BE2C (cell line): ENCODE measurements at regions not wholly inside any gene's neighbourhood (a gene's known extent, or its start where the extent isn't known, plus 50 kb on each side); places are given as distances from the start of the nearest gene placed in this dataset.

ENCODE experiments used
- DNase-seq: peaks from one replicate; pipeline ENCODE4 v3.0.0-alpha.2; 2020
- H3K27me3 ChIP-seq: fragments of 250-450 bp; sonication (Bioruptor Pico); 2 replicates; pipeline ENCODE4 v1.5.1; 2020; ENCODE audit warnings: mild to moderate bottlenecking
- H3K36me3 ChIP-seq: fragments of 250-450 bp; sonication (Bioruptor Pico); 2 replicates; pipeline ENCODE4 v1.5.1; 2020; ENCODE audit warnings: mild to moderate bottlenecking
- H3K4me1 ChIP-seq: fragments of 250-450 bp; sonication (Bioruptor Pico); 2 replicates; pipeline ENCODE4 v1.5.1; 2020
- H3K4me3 ChIP-seq: 2 replicates; pipeline ENCODE4 v1.5.1; 2011; ENCODE audit warnings: low read depth, low read length
- H3K9me3 ChIP-seq: fragments of 250-450 bp; sonication (Bioruptor Pico); 2 replicates; pipeline ENCODE4 v1.5.1; 2020
- TF ChIP-seq, protein P1 (sequence below): IDR thresholded peaks from 2 replicates; pipeline ENCODE4 v1.5.1; 2012; ENCODE audit warnings: mild to moderate bottlenecking, low read depth, low read length

DNA sequence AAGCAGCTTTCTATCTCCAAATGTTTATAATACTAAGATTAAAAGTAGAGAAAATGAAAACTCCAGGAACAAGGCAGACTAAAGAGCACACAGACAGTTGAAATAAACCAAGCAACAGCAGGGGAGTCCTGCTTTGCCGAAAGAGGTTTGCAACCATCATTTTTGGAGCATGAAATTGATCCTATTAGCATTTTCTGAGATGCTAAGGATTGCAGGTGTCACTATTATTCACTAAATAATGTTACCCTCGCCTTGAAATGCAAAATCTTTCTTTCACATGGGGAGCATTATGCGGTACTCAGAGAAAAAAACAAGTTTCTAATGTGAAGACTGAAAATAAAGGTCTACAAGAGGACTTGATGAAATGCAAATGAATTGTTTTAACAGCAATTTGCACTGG lies 81.7 kb upstream of the DNAJC10 start:
- TF ChIP-seq, protein P1, sequence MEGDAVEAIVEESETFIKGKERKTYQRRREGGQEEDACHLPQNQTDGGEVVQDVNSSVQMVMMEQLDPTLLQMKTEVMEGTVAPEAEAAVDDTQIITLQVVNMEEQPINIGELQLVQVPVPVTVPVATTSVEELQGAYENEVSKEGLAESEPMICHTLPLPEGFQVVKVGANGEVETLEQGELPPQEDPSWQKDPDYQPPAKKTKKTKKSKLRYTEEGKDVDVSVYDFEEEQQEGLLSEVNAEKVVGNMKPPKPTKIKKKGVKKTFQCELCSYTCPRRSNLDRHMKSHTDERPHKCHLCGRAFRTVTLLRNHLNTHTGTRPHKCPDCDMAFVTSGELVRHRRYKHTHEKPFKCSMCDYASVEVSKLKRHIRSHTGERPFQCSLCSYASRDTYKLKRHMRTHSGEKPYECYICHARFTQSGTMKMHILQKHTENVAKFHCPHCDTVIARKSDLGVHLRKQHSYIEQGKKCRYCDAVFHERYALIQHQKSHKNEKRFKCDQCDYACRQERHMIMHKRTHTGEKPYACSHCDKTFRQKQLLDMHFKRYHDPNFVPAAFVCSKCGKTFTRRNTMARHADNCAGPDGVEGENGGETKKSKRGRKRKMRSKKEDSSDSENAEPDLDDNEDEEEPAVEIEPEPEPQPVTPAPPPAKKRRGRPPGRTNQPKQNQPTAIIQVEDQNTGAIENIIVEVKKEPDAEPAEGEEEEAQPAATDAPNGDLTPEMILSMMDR = no peak
- Histone ChIP-seq H3K27me3 (no peaks in the 10 kb centered on the region), H3K36me3 (no peaks in the 10 kb centered on the region), H3K4me3 (no peak overlapping the region), H3K9me3 (no peaks in the 10 kb centered on the region), H3K4me1 (no peaks in the 10 kb centered on the region)
- DNase-seq = no peak

DNA sequence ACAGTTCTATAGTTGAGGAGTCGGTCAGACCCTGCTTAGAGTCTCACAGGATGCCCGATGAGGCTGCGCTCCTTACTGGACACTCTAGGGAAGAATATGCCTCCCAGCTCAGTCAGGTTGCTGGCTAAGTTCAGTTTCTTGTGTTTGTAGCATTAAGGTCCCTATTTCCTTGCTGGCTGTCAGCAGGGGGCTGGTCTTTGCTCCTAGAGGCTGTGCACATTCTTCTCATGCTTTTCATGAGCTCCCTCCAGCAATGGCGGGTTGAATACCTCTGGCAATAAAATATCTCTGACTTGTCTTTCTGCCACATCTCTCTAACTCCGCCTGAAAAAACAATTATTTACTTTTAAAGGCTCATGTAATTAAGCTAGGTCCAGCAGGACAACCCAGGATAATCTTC lies 79.4 kb upstream of the DNAJC10 start:
- Histone ChIP-seq H3K36me3 (no peaks in the 10 kb centered on the region), H3K9me3 (no peaks in the 10 kb centered on the region), H3K4me3 (no peak overlapping the region), H3K4me1 (no peaks in the 10 kb centered on the region), H3K27me3 (no peaks in the 10 kb centered on the region)
- TF ChIP-seq, protein P1 = no peak
- DNase-seq = no peak

DNA sequence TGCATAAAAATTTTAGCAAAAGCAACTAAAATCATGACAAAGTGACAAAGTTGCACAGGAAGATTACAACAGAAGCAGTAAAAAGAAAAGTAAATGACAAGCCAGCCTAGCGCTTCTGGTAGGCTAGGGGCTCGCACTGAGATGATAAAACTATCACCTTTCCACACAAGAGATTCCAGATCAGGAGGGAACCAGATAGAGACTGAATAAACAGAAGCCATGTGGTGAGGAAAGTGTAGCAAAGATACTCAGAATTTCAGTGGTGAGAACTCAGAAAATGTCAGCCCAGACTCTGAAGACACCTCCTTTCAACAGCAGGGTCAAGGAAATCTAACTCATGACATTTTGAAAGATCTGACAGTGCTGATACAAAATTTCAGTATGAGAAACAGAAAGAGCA lies 77.4 kb upstream of the DNAJC10 start:
- no peak for DNase-seq
- Histone ChIP-seq H3K9me3 (no peaks in the 10 kb centered on the region), H3K4me3 (no peak overlapping the region), H3K36me3 (no peaks in the 10 kb centered on the region), H3K4me1 (no peaks in the 10 kb centered on the region), H3K27me3 (no peaks in the 10 kb centered on the region)
- TF ChIP-seq, protein P1 = no peak

DNA sequence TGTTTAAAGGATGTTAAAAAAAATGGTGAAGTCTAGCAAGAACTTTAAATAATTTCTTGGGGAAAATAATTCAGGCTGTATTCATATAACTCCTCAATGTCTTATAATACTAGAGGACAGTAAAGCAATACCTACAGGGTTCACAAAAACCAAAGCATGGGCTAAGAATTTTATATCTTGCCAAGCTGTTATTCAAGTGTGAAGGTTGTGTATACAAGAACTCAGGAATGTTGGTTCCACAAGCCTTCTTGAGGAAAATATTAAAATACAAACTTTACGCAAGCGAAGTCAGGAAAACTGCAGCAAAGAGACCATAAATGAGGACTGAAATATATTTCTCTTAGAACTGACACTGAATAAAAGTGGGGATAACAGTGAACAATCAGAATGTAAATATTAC lies 76.1 kb upstream of the DNAJC10 start:
- no peak for DNase-seq
- no peaks in the 10 kb centered on the region for H3K4me1 ChIP-seq
- H3K4me3 ChIP-seq = no peak overlapping the region
- H3K36me3 ChIP-seq = no peaks in the 10 kb centered on the region
- H3K9me3 ChIP-seq = no peaks in the 10 kb centered on the region
- TF ChIP-seq, protein P1 = no peak
- H3K27me3 ChIP-seq = no peaks in the 10 kb centered on the region

DNA sequence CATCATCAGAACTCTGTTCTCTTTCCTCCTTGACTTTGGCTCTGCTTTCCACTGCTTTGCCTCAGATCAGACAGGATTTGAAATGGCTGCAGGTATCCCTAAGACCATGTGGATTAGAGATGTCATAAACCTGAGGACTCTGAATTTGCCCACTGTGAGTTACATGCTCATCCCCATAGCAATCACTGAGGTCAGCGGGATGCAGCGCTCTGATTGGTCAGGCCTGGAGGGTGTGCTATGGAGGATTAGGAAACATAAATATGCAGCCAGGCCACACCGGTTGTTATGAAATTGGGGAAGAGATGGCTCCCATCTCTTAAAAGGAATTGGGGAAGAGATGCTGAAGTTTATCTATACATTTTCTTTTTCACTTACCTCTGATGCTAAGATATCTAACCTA lies 73.7 kb upstream of the DNAJC10 start:
- no peak overlapping the region for H3K4me3 ChIP-seq
- DNase-seq = peak; percentile 59
- no peaks in the 10 kb centered on the region for H3K36me3 ChIP-seq
- TF ChIP-seq, protein P1 = no peak
- H3K4me1 ChIP-seq = no peaks in the 10 kb centered on the region
- H3K9me3 ChIP-seq = no peaks in the 10 kb centered on the region
- H3K27me3 ChIP-seq = no peaks in the 10 kb centered on the region

DNA sequence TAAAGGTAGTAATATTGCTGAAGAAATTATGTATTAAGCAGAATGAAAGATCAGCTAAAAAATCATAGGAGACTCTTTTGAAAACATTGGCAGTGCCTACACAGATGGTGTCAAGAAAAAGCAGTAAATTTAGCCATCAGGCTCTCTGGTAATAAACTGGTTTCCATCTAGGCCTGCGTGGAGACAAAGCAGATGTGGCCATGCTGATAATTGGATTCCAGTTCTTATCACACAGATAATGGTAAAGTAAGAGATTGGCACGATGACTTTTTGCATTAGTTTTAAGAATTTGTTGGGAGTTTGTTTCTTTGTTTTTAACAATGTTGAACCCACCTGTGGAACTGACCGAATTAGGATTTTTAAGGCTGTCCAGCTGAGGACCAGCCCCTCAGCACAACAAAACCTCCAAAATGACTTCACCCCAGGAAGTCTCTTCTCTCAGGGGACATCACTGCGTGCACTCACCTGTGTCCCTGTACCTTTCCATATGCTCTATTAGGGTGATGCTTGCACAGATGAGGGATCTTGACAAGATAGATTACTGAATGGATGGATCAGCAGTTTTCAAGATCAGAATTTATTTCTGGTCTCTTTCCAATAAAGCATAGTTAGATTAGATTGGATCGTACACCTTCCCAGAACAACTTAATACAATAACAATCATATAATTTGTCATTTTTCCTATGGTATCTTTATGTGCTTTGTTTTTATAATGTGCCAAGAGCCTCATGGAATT lies 69.1 kb upstream of the DNAJC10 start:
- Histone ChIP-seq H3K9me3 (no peaks in the 10 kb centered on the region), H3K27me3 (no peaks in the 10 kb centered on the region), H3K36me3 (no peaks in the 10 kb centered on the region), H3K4me1 (no peaks in the 10 kb centered on the region), H3K4me3 (no peak overlapping the region)
- DNase-seq = no peak
- TF ChIP-seq, protein P1 = no peak
